ENCODE measurements at regions not wholly inside any gene's neighbourhood (a gene's known extent, or its start where the extent isn't known, plus 50 kb on each side); places are given as distances from the start of the nearest gene placed in this dataset.
"Not testable (repeated sequence)": the region's sequence is repeated elsewhere in the genome, so short reads cannot be mapped to it uniquely, and the experiment has no call there.

DNA sequence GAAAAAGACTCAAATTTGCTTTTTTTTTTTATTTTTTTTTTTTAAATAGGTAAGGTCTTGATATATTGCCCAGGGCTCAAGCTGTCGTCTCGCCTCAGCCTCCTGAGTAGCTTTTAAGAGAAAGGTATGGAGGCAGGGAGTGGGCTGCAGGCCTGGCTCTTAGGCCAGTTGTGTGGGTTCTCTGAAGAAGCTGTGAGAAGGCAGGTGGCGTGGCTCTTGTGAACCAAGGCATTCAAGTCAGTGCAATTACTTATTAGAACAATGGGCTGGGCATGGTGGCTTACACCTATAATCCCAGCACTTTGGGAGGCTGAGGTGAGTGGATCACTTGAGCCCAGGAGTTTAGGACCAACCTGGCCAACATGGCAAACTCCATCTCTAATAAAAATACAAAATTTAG lies 244.0 kb upstream of the SFRP2 start:
- no peak for FAIRE-seq
- DNase-seq (ENCODE audit: low spot score) = no peak

DNA sequence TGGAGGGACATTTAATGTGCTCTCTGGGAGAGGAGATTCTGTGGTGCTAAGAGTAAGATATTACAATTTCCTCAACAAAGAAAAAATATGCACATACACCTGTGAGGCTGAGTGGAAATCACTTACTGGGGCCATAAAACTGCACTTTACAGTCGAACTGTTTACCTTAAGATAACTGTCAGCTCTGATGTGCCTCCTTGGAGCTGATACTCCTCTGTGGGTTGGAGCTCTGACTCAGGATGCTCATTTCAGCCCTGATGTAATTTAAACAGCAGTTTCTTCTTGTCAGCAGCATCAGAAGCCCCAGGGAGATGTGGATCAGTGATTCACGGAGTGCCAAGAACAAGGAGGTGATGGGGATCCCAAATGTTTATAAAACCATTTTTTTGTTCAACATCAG lies 241.9 kb upstream of the SFRP2 start:
- no peak for FAIRE-seq
- DNase-seq (ENCODE audit: low spot score) = no peak

DNA sequence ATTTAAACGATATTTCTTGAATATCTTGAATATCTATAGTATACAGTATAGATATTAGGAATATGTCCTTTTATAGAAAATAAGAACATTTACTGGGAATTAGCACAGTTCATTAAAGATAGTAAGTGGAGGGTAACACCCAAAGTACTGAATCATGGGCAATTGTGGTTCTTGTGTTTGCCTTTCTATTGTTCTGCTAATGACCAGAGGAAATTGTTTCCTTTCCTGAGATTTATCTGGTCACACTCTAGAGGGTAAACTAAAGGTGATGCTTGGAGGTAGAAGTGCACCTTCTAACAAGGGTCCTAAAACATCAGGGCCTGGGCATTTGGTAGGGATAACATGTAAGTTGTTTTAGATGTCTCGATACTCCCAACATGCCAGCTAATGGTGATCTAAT lies 241.3 kb upstream of the SFRP2 start:
- DNase-seq (ENCODE audit: low spot score) = no peak
- no peak for FAIRE-seq

DNA sequence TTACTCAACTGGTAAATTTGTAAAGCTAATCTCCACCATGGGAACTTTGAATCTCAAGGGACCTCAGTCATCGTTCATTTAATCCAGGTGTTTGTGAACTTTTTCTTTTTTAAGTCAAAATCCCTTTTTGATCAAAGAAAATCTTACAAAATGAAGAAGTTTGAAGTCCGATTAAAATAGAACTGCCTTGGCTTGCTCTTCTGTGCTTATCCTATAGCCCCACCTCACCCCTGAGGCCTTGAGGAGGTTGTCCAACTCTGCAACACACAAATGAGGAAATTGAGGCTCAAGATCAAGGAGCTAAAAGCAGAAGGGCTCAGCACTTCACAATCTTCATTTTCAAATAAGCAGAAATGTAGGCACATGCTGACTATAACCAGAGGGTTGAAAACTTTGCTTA lies 240.3 kb upstream of the SFRP2 start:
- no peak for FAIRE-seq
- no peak for DNase-seq (ENCODE audit: low spot score)

DNA sequence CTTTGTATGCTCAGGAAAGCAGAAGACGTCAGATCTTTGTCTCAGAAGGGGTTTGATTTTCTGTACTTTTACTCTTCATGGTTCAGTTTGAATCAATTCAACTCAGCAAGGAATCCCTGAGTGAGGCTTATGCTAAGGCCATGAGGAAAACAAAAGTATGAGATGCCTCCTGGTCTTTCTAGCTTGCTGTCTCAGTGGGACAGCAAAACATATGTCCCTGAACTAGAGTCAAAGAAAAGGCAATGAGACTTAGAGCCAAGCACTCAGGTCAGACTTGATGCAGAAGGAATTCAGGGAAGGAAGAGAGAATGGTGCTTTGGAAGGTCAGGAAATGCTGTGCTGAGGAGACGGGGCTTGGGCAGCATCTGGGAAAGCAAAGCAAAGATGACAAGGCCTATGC lies 236.2 kb upstream of the SFRP2 start:
- DNase-seq (ENCODE audit: low spot score) = no peak
- no peak for FAIRE-seq

DNA sequence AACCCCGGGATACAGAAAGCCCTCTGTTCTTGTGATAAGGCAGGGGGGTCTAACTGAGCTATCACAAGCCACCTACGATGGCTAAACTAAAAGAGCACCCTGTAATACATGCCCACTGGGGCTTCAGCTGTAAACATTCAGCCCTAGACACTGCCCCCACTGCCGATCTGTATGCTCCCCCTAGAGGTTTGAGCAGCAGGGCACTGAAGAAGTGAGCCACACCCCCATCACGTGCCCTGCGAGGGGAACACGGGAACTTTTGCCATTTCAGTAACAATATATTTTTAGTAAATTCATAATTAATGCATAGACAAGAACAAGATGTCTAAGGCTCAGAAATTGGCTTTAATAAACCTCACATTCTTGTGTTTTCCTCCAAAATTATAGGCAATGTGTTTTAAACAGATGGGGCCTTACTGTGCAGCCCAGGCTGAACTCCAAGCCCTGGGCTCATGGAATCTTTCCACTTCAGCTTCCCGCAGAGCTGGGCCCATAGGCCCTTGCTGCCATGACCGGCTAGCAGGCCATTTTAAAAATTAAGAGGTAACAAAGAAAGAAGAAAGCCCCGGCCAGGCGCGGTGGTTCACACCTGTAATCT lies 235.3 kb upstream of the SFRP2 start:
- DNase-seq (ENCODE audit: low spot score) = no peak
- no peak for FAIRE-seq

DNA sequence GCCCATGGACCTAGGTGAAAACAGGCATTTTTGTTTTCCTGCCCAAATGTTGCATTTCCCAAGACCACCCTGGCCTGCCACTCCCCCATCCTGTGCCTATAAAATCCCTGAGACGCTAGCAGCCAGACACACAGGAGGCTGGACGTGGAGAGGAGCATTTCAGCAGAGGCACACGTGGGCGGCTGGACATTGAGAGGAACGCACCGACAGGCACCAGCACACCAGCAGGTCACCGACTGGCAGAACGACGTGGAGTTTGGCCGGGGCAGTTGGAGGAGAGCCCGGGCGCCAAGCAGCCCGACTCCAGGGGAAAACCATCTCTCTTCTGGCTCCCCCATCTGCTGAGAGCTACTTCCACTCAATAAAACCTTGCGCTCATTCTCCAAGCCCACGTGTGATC lies 234.8 kb upstream of the SFRP2 start:
- DNase-seq (ENCODE audit: low spot score); FAIRE-seq: not testable (repeated sequence)

DNA sequence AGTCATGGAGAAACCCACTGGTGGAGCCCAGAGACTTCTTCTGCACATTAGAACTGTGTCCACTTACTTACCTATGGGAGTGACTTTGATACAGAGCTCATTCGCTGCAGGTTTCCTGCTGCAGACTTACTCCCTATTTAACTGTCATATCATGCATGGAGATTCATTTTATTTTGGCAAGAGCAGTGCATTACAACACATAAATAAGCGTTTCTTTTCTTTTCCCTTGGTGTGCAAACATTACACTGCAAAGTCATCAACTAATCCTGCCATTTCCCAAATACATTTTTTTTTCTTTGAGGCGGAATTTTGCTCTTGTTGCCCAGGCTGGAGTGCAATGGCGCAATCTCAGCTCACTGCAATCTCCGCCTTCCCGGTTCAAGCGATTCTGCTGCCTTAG lies 230.9 kb upstream of the SFRP2 start:
- DNase-seq (ENCODE audit: low spot score) (no peak), FAIRE-seq (no peak)

DNA sequence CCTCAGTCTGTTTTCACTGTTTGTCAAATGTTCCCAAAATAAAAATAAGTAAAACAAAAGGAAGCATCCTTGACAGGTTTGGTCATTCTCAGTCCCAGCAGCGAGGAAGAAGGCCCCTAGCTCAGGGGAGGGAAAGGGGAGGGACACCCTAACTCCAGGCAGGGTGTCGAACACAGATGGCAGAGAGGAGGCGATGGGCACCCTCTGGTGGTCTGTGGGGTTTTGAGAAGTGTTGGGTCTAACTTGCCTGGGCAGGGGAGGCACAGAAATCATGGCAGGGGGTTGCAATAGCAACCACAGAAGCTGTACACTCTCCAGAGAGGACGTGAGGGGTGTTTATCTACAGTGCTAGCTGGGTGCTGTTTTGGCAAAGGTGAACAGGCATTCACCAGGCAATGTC lies 229.8 kb upstream of the SFRP2 start:
- DNase-seq (ENCODE audit: low spot score) = no peak
- no peak for FAIRE-seq

DNA sequence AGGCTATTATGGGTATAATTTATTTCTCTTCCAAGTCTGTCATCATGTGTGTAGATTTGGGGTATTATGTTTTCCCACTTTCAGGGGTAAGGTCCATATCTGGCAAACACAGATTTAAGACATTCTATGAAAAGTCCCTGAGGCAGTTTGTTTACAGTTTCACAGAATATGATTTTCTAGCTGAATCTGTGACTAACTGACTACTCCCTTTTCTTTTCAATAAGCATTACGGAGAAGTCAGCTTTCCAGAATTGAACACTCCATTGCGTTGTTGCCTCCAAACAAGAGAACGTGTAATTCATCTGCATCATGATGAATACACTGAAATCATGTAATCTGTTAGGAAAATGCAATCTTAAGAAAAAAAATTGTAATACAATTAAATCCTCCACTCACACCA lies 226.7 kb upstream of the SFRP2 start:
- FAIRE-seq (no peak), DNase-seq (ENCODE audit: low spot score) (no peak)

DNA sequence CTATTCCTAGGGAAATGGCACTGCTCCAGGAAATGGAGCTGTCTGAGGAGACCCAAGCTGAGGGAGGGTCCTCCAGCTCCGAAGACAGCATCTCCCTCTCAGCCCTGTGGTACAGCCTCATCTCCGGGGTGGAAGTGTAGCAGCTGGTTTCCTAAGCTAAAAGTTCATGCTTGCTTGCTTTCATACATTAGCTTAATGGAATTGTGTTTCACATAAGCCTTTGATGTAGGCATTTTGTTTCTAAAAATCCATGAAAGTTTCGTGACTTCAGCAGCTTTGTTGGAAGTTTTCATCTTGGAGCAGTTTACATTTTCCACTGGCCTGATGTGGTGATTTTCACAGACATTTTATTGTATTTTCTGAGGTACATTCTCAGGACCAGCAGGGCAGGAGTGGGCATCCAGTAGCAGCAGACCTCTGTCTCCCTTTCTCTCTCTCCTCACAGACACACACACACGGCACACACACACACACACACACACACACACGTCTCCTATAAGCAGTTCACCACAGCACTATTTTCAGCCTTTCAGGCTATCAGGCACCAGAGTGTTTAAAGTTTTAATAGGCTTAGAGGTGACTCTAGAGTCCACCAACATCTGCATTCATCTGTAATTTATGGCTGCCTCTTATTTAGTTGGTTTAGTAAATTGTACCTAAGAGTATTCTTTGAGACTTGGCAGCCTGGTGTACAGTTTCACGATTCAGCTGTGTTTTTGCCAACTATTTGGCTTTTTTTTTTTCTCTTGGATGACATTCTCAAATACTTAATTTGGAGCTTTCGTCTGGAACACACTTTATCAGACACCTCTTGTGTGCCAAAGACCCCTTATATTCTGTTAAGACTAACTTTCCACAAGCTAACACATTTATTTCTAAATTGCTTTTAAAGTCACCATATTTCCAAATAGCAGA lies 225.8 kb upstream of the SFRP2 start:
- DNase-seq (ENCODE audit: low spot score) = no peak
- no peak for FAIRE-seq

DNA sequence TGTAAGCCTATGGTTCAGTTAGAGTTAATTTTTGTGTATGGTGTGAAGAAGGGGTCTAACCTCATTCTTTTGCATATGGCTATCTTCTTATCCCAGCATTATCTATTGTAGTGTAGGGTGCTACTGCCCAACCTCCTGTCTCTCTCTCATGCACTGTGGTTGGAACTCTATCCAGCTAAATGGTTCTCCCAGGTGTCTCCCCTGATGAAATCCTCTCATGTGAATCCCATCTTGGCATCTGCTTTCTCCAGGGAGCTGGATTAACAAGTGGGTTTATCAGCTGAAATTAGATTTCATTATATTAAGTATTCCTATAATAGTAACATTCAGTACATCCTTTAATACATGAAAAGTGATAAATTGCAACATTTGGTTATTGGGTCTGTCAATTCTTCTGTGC lies 224.7 kb upstream of the SFRP2 start:
- DNase-seq (ENCODE audit: low spot score) (no peak), FAIRE-seq (no peak)

DNA sequence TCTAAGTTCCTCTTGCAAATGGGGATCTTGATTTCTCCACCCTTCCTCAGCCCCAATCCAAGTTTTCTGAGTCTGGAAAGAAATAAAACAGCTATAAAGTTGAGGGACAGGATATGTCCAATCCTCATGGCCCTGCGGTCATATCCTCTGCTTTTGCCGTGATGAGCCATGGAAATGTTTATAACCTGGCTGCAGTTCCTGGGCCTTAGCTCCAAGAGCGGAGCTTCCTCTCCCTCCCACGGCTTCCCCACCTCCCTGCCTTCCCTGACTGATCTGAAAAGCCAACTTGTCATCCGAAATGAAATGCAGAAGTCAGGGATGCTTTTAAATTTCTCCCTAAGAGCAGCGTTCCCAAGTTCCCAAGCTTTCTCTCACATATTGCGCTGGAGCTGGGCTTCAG lies 221.5 kb upstream of the SFRP2 start:
- DNase-seq (ENCODE audit: low spot score) = no peak
- no peak for FAIRE-seq

DNA sequence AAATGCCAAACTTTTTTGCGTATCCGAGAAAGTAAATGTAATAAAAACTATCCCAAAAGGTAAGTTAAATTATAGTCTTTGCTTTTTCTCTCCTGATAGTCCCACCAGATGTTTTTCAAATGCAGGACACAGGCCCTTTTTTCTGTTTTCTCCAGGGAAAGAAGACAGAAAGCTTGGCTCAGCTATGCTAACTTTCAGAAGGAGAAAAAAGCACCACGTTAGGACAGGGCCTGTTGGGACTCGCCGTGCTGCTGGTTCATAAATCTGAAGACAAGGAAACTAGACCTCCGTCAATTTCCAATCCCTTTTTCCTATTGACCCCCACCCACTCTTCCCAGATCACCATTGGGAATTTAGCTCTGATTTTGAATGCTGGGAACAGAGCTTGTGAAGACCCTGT lies 220.9 kb upstream of the SFRP2 start:
- DNase-seq (ENCODE audit: low spot score) = no peak
- no peak for FAIRE-seq

DNA sequence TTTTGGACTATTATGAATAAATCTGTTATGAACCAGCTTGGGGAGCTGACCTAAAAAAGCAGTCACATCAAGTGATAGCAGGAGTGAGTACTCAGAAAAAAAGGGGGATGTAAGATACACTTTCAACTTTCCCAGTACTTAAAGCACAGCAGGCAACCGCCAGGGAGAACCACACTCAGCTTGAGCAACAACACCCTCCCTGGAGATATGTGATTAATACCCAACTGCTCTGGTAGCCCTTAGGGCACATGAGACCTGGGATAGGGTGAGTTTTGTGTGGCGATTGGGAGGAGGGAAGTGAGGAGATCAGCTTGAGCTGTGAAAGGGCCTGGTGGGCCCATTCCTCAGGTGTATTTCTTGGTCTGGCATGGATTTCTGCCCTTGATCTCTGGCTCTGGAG lies 220.3 kb upstream of the SFRP2 start:
- no peak for FAIRE-seq
- no peak for DNase-seq (ENCODE audit: low spot score)

DNA sequence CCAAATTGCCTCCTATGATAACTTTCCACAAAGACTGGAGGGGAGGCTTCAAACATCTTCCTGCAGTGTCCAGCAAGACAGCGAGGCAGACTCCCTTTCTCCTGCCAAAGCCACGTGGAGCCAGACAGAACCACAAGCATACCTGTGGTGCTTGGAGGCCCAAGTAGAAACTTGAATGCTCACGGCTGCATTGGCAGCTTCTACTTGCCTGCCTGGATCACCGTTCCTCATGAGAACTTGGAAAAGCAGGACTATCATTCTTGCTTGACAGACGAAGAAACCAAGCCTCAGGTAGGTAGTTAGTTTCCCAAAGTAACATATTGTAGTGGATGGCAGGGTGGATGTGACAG lies 216.3 kb upstream of the SFRP2 start:
- FAIRE-seq = no peak
- no peak for DNase-seq (ENCODE audit: low spot score)

DNA sequence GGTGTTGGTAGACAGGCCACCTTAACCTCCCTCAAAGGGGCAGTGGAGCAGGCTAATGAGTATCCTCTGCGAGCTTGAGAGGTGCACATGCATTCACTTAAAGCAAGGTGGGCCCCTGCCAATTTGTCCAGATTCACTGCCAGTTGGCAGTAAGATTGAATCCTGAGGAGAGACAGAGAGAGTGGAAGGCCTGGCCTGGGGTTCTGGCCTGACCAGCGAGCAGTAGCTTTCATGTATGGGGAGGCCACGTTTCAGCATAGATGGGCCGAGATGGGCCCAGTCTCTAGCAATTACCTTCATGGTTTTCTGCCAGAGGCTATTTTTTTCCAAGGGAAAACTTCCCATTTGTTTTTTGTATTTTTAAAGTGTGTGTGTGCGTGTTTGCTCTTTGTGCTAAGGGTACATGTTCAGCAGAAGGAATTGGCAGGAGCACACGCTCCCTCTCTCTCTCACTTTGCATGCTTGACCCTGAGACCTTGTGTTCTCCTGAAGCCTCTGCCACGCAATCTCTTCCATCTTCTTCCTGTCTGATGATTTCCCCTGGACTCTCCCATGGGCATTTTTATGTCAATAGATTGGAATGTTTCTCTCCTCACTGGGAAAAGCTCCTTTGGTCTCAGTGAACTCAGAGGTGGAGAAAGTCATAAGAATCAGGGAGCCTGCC lies 215.8 kb upstream of the SFRP2 start:
- DNase-seq (ENCODE audit: low spot score) (peak; percentile 24), FAIRE-seq (no peak)

DNA sequence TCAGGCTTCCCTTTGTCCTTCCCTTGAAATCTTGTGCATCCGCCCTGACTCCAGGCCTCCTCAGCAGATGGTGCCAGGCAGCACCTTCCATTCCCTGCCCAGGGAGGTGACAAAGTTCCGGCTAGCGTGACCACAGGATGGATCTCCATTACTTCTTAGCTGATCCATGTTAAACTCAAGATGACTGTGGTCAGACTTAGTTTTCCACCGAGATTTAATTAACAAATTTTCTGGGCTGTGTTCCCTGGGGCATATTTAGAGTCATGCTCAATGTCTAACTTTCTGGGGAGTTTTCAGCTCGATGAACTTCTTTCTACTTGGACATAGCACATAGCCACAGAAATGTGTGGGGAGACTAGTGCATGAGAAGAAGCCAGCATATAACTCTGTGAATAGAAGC lies 215.1 kb upstream of the SFRP2 start:
- DNase-seq (ENCODE audit: low spot score) (no peak), FAIRE-seq (no peak)

DNA sequence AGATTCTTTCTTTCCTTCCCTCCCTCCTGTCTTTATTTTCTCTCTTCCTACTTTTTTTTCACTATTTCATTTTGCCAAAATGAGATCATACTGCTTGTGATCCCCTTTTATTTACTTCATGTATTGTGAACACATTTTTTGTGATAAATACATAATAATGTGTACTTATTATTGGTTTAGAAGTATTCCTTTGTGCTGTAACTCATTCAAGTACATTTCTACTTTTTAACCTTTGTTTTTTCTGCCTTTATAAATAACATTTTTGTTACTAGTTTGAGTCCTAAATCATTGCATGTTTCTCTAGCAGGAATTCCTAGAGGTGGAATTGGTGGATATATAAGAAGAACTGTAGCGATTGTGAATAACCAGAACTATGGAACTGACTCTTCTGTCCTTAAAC lies 214.5 kb upstream of the SFRP2 start:
- FAIRE-seq = no peak
- DNase-seq (ENCODE audit: low spot score) = no peak

DNA sequence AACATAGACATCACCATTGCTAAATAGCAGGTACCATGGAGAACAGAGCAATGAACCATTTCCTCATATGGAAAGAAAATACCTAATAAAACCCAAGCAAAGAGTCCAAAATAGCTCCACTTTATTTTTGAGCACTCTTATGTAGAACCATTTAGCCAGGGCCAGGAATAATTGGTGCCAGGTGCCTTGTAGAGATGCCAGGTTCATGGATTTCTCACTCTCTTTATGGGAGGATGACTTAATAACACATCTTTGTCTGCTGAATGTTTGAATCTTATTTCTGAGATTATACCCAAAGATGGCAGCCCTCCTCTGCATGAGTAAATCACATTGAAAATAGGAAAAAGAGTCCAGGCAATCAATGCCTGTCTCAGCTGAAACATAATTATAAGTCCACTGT lies 212.3 kb upstream of the SFRP2 start:
- FAIRE-seq (no peak), DNase-seq (ENCODE audit: low spot score) (no peak)

DNA sequence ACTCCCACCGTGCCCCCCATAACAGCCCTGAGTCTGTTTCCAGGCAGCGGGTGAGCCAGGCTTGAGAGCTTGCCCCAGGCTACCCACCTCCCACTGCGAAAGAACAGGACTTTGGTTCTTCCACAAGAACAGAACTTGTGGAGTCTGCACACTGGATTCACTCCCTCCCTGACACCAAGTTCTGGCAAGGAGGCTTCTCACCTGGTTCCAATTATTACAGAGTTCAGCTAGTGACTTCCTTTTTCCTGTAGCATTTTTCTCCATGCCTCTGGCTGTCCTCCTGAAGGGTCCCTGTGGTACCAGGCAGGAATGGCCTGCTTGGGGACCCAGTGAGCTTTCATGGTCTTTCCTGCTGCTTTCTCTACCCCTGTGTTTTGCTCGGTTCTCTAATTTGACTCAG lies 208.6 kb upstream of the SFRP2 start:
- DNase-seq (ENCODE audit: low spot score) (no peak), FAIRE-seq (no peak)

DNA sequence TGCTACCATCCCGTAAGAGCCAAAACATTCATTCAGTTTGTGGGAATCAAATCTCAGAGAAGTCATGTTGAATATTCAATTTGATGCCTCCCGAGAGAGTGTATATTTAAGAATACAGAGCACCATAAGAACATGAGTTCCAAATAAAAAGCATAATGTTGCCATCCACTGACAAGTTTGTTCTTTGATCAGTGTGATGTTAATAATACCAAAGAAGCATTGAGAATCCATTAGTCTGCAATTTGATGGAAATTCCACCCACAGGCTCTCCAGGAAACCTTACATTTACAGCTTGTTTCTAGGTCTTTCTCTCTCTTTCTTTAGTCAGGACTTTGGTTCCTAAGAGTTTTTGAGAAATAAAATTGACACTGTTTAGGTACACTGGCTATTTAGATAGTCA lies 200.6 kb upstream of the SFRP2 start:
- no peak for FAIRE-seq
- DNase-seq (ENCODE audit: low spot score) = no peak

Data from urothelium cell line (cell line).